ENCODE measurements at regions not wholly inside any gene's neighbourhood (a gene's known extent, or its start where the extent isn't known, plus 50 kb on each side); places are given as distances from the start of the nearest gene placed in this dataset.
"Not testable (repeated sequence)": the region's sequence is repeated elsewhere in the genome, so short reads cannot be mapped to it uniquely, and the experiment has no call there.

GRCh38 chr7:65809259-65809981, 63.5 kb upstream of the VKORC1L1 start:
- Histone ChIP-seq H3K27me3 (replicated peaks) (no peaks in the 10 kb centered on the region), H3K36me3 (replicated peaks) (no peaks in the 10 kb centered on the region), H3K27ac (no peak overlapping the region), H3K4me3 (ENCODE audit: low read depth, low read length) (no peak overlapping the region)
- in situ Hi-C loops (cut with HindIII; ENCODE audit: low pct_ligation_motif_present, low sequenced_read_pairs), result no loop called here
- TF ChIP-seq CTCF (IDR thresholded peaks at IDR 0.05; ENCODE audit: low read depth, low read length, missing control alignments), result no peak
- DNase-seq, result no peak

GRCh38 chr7:65809982-65810288, 62.9 kb upstream of the VKORC1L1 start:
- Histone ChIP-seq H3K4me3 (ENCODE audit: low read depth, low read length) (no peak overlapping the region), H3K27me3 (replicated peaks) (no peaks in the 10 kb centered on the region), H3K27ac (no peak overlapping the region), H3K36me3 (replicated peaks) (no peaks in the 10 kb centered on the region)
- no peak for DNase-seq
- in situ Hi-C loops (cut with HindIII; ENCODE audit: low pct_ligation_motif_present, low sequenced_read_pairs), result no loop called here
- no peak for TF ChIP-seq CTCF (IDR thresholded peaks at IDR 0.05; ENCODE audit: low read depth, low read length, missing control alignments)

- H3K27ac ChIP-seq, result no peak overlapping the region
- in situ Hi-C loops (cut with HindIII; ENCODE audit: low pct_ligation_motif_present, low sequenced_read_pairs), result no loop called here
- DNase-seq, result peak; percentile 50
- TF ChIP-seq CTCF (IDR thresholded peaks at IDR 0.05; ENCODE audit: low read depth, low read length, missing control alignments), result no peak
- no peaks in the 10 kb centered on the region for H3K27me3 ChIP-seq (replicated peaks)
- H3K36me3 ChIP-seq (replicated peaks), result no peaks in the 10 kb centered on the region
- H3K4me3 ChIP-seq (ENCODE audit: low read depth, low read length), result no peak overlapping the region
Measured at GRCh38 chr7:65812281-65812680, 60.6 kb upstream of the VKORC1L1 start.

GRCh38 chr7:65814556-65815167, 58.2 kb upstream of the VKORC1L1 start:
- DNase-seq, result peak; percentile 68
- H3K4me3 ChIP-seq (ENCODE audit: low read depth, low read length); in situ Hi-C loops (cut with HindIII; ENCODE audit: low pct_ligation_motif_present, low sequenced_read_pairs); H3K36me3 ChIP-seq (replicated peaks); H3K27ac ChIP-seq; H3K27me3 ChIP-seq (replicated peaks): not testable (repeated sequence)

- DNase-seq, result no peak
Measured at GRCh38 chr7:65820287-65820950, 52.5 kb upstream of the VKORC1L1 start.

More at GRCh38 chr7:65820287-65820950, 52.5 kb upstream of the VKORC1L1 start:
- Histone ChIP-seq H3K27ac (no peak overlapping the region), H3K4me3 (ENCODE audit: low read depth, low read length) (no peak overlapping the region), H3K36me3 (replicated peaks) (no peaks in the 10 kb centered on the region), H3K27me3 (replicated peaks) (no peaks in the 10 kb centered on the region)
- TF ChIP-seq CTCF (IDR thresholded peaks at IDR 0.05; ENCODE audit: low read depth, low read length, missing control alignments), result no peak
- in situ Hi-C loops (cut with HindIII; ENCODE audit: low pct_ligation_motif_present, low sequenced_read_pairs), result no loop called here
